HuH-7 (cell line): ENCODE measurements at regions not wholly inside any gene's neighbourhood (a gene's known extent, or its start where the extent isn't known, plus 50 kb on each side); places are given as distances from the start of the nearest gene placed in this dataset.

Experiments used
- DNase-seq: peaks from one replicate; pipeline ENCODE4 v3.0.0; 2011; ENCODE audit warnings: low spot score

GRCh38 chr5:27402828-27403227 is 364.4 kb upstream of the CDH9 start:
- no peak for DNase-seq

- DNase-seq = no peak
These were observed 358.6 kb upstream of the CDH9 start for GRCh38 chr5:27396998-27397397.

GRCh38 chr5:27392716-27393115 is 354.3 kb upstream of the CDH9 start:
- no peak for DNase-seq

DNA sequence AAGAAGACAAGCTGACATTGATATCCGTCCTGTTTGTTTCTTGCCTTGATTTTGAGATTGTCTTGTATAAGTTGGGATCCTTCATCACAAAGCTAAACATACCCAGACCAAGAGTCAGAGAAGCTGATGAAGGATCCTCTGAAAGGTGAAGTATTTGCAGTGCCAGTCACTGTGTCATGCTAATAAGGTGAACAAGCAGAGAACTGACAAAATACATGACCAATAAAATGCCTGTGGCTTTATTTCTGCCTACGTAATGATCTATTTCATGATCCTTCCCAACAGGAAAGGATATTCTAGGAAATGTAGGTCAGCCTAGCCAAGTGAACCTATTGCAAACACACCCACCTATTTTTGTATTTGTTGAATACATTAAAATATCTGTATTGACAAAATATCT is 351.3 kb upstream of the CDH9 start:
- DNase-seq = no peak

DNA sequence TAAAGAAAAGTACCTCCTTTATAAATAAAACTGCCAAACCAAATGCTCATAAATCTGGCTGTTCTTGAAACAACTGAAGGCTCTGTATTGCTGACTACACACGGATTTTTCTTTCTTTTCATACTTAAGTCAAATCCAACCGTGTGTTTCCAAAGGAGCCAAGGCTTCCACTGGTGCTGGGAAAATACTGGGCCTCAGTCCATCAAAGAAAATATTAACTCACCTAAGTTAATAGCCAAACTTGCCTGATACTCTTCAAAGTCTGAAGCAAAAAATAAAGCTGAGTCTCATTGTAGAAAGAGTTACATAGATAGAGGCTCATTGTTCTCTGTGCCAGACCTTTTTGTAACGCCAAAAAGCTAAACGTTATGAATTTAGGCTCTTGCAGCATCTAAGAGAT is 350.4 kb upstream of the CDH9 start:
- DNase-seq = no peak

- DNase-seq = no peak
These were observed 349.2 kb upstream of the CDH9 start for GRCh38 chr5:27387535-27388073.

DNA sequence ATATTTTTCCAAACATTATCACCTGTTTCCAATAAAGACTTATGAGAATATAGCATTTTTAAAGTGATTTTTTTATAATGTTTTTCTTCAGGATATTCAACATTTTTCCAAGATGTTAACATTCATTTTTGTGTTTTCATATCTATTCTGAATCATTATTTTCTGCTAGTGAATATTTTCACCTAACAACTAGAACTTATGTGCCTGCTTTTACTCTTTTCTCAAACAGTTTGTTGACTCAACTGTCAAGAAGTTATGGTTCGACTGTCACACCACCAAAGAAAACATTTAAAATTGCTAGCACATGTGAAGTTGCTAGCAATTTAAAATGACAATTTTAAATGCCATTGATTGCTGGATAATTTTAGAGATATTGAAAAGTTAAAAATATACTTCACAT is 343.3 kb upstream of the CDH9 start:
- no peak for DNase-seq

- DNase-seq = no peak
These were observed 339.2 kb upstream of the CDH9 start for GRCh38 chr5:27377626-27378025.

DNA sequence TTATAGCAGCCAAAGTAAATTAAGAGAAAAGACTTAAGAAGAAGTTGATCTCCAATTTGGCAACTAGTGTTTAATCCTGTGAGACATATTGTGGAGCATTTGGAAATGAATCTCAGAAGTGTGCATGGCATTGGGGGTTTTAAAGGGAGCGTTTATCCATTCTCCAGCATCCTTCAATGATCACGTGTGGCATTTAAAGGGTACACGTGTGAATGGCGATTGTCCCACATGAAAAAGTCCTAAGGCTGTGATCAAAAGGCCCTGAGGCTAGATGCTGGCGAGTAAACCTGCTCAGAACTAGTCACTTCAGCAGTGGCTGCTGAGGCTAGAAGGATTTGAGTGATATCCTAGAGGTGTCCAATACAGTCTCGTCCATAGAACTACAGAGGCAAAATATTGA is 315.6 kb upstream of the CDH9 start:
- no peak for DNase-seq

GRCh38 chr5:27353540-27353939 is 315.2 kb upstream of the CDH9 start:
- no peak for DNase-seq

DNA sequence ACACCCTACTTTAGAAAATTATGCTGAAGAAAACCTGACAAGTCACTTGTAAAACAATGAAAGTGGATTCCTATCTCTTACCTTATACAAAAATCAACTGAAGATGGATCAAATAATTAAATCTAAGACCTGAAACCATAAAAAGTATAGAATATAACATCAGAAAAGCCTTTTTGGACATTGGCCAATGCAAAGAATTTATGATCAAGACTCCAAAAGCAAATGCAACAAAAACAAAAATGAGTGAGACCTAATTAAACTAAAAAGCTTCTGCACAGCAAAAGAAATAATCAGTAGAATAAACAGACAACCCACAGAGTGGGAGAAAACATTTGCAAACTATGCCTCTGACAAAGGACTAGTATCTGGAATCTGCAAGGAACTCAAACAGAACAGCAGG is 303.0 kb upstream of the CDH9 start:
- no peak for DNase-seq

DNA sequence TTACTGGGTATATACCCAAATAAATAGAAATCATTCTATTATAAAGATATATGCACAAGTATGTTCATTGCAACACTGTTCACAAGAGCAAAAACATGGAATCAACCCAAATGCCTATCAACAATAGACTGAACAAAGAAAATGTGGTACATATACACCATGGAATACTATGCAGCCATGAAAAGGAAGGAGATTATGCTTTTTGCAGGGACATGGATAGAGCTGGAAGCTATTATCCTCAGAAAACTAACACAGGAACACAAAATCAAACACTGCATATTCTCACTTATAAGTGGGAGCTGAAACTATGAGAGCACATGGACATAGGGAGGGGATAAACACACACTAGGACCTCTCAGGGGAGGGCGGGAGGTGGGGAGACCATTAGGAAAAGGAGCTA is 298.4 kb upstream of the CDH9 start:
- DNase-seq = no peak

- DNase-seq = no peak
These were observed 290.1 kb upstream of the CDH9 start for GRCh38 chr5:27328480-27328879.

GRCh38 chr5:27325513-27325912 is 287.1 kb upstream of the CDH9 start:
- DNase-seq = no peak

DNA sequence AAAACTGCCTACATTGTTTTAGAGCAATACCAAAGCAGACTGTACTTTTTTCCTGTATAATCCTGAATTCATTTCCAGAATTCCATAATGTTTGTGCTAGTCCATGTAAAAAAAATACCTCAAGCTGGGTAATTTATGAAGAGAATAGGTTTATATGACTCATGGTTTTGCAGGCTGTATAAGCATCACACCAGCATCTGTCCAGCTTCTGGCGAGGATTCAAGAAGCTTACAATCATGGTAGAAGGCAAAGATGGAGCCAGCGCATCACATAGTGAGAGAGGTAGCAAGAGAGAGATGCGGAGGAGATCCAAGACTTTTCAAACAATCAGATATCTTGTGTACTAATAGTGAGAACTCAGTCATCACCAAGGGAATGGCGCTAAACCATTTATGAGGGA is 280.3 kb upstream of the CDH9 start:
- no peak for DNase-seq

DNA sequence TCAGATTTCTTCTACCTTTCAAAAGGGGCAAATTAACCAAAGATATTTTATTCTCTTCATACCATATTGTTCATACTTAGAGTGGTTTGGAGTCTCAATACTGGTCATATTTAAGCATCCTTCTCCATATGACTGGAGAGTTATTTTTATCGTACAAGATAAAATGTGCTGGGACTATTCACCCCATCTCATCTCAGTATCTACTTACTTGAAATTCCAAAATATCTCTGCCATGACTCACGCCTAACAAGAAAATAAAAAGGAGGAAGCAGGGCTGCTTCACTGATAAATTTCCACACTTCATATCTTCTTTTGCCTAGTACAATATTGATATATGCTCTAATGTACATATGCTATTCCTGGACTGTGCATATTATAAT is 277.9 kb upstream of the CDH9 start:
- DNase-seq = no peak

DNA sequence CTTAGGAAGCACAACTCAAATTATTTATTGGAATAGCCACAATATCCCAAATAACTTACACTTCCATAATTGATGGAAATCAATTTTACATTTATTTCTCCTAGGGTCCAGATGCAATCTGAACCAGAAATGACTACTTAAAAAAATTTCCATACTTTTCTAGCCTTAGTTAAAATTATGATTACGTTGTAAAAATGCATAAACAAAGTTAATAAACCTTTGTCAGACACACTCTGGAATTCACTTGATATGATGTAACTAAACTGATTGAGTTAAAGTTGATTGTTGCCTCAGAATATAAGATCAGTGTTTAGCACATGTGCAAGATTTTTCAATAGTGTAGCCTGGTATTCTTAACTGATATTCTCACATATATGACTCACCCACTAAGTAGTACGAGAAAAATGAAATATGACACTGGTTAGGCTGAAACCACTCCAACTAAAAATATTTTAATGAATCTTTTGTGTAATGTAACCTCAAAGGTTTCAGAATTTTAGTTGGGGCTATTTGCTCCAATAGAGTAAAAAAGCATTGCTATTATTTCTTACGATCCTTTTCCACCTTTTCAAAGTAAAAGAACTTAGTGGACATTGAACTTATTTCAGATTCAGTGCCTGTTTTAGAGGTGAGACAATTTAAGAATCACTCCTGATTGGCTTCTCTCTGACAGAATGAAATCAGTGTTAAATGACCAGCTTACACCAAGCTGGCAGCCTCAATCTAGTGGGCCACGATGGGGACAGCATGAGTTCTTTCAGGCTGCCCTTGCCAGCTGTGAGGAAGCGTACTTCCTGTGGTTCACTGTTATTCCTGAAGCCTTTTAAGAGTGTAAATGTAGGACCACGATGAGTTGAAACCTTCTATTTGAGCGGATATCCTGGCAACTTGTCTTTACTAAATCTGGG is 277.2 kb upstream of the CDH9 start:
- no peak for DNase-seq

DNA sequence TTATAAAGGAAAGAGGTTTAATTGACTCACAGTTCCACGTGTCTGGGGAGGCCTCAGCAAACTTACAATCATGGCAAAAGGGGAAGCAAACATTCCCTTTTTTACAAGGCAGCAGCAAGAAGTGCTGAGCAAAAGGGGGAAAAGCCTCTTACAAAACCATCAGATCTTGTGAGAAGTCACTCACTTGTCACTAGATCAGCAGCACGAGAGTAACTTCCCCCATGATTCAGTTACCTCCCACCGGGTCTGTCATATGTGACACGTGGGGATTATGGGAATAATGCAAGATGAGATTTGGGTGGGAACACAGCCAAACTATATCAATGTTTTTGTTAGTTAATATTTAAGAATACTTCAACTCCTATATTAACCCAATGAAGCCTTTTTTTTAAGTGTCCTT is 275.2 kb upstream of the CDH9 start:
- DNase-seq = no peak

- no peak for DNase-seq
These were observed 274.0 kb upstream of the CDH9 start for GRCh38 chr5:27312291-27312893.

DNA sequence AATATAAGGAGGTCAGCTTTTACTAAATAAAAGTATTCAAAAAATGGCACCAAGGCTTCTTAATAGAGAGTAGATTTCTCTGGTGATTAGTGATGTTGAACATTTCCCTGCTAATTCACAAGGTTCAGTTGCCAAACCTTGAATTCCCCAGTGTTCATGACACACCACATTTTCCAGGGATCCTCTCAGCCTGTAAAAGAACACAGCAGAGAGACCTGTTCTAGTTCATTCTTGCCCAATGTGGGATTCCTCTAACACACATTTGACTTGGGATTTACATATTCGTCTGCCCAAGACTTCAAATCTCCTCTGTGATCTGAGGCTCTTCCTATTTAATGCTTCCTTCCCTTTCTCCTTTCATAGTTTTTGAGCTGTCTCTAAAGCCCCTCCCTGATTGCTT is 273.2 kb upstream of the CDH9 start:
- DNase-seq = no peak

DNA sequence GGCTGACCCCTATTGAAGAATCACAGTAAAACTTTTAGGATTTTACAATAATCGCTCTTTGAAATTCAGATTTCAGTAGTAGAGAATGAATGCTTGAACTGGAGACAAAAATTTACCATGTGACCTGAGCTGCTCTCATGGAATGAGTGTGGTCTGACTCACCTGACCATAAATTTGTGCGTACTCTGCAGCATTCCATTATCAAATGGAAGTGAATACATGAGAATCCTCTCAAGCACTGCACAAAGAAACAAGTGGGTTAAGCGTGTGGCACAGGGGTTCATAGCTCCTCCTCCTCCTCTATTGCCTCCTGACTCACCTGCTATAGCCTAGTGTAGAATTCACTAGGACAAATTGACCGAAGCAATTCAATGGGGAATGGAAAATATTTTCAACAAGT is 269.8 kb upstream of the CDH9 start:
- DNase-seq = no peak

- DNase-seq = no peak
These were observed 251.8 kb upstream of the CDH9 start for GRCh38 chr5:27290172-27290571.

GRCh38 chr5:27276119-27276518 is 237.7 kb upstream of the CDH9 start:
- DNase-seq = no peak

GRCh38 chr5:27275345-27275744 is 237.0 kb upstream of the CDH9 start:
- DNase-seq = no peak
